A673 (cell line): ENCODE measurements at regions not wholly inside any gene's neighbourhood (a gene's known extent, or its start where the extent isn't known, plus 50 kb on each side); places are given as distances from the start of the nearest gene placed in this dataset.
"Not testable (repeated sequence)": the region's sequence is repeated elsewhere in the genome, so short reads cannot be mapped to it uniquely, and the experiment has no call there.

Experiments
- EZH2 ChIP-seq: fragments of 200-600 bp; sonication (generic); IDR thresholded peaks from 2 replicates; pipeline ENCODE4 v1.6.1; 2017; ENCODE audit warnings: borderline replicate concordance, low read depth, mild to moderate bottlenecking, mixed read lengths, antibody characterized with exemption, low read length; ENCODE audit not compliant: poor library complexity, severe bottlenecking
- TF ChIP-seq, protein P1 (sequence below): fragments of 300-800, 200-600 bp; sonication (generic); conservative IDR thresholded peaks from 2 replicates; pipeline ENCODE4 v1.5.1; 2017; ENCODE audit warnings: low read depth, mild to moderate bottlenecking, antibody characterized with exemption, low read length, moderate library complexity, mixed read lengths

- TF ChIP-seq, protein P1, sequence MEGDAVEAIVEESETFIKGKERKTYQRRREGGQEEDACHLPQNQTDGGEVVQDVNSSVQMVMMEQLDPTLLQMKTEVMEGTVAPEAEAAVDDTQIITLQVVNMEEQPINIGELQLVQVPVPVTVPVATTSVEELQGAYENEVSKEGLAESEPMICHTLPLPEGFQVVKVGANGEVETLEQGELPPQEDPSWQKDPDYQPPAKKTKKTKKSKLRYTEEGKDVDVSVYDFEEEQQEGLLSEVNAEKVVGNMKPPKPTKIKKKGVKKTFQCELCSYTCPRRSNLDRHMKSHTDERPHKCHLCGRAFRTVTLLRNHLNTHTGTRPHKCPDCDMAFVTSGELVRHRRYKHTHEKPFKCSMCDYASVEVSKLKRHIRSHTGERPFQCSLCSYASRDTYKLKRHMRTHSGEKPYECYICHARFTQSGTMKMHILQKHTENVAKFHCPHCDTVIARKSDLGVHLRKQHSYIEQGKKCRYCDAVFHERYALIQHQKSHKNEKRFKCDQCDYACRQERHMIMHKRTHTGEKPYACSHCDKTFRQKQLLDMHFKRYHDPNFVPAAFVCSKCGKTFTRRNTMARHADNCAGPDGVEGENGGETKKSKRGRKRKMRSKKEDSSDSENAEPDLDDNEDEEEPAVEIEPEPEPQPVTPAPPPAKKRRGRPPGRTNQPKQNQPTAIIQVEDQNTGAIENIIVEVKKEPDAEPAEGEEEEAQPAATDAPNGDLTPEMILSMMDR = not testable (repeated sequence)
- not testable (repeated sequence) for TF ChIP-seq EZH2
Observed at GRCh38 chr19:20272627-20273010, 105.6 kb downstream of the ZNF486 start.
